ENCODE measurements at regions not wholly inside any gene's neighbourhood (a gene's known extent, or its start where the extent isn't known, plus 50 kb on each side); places are given as distances from the start of the nearest gene placed in this dataset.

DNA sequence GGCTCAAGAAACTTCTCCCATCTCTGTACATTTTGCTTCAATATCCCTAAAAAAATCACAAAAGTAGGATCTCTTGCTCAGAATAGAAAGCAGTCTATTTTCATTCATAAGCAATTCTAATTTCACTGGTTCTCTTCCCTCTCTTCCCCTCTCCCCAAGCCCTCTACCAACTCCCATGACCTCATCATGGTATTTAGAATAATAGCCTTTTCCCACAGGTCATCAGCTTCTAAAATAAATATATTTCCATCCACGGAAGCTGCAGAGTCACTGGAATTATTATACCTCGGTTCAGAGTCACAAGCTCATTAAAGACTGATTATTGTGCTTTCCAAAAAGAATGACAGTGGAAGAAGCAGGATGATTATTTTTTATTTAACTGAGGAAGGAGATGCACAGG lies 84.2 kb upstream of the ADRA1B start:
- DNase-seq = no peak

- DNase-seq = no peak
Observed at GRCh38 chr5:159833088-159833487, 83.2 kb upstream of the ADRA1B start.

- no peak for DNase-seq
Observed at GRCh38 chr5:159833846-159834245, 82.4 kb upstream of the ADRA1B start.

DNA sequence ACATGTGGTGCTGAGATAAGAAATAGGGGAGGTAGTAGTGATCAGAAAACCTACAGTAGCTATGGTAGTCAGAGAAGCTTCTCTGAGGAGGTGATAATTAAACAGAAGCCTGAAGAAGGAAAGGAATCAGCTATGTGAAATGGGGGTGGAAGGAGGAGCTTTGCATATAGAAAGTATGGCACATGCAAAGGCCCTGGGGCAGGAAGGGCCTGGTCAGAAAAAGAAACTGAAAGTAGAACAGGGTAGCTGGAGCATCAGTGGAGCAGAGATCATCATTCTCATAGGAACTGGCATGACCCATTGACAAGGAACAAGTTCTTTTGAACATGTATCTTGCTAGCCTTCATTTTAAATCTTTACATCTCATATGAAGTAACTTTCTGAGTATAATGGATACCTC lies 80.7 kb upstream of the ADRA1B start:
- no peak for DNase-seq

DNA sequence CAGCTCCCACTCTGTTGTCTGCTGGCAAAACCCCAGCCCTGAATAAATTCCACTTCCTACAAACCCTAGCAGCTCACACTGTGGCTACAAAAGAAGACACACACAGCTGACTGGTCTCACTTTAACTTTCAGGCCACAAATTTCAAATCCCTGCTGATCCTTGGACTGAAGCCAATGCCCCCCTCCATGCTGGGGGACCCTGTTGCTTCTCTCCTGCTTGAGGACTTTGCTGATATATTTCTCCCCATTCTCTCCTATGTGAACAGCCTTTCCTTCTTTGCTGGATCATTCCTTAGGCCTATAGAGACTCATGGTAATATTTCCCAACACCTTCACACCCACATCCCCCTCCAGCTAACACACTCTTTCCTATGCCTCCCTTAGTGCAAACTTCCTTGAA lies 79.6 kb upstream of the ADRA1B start:
- DNase-seq = no peak

DNA sequence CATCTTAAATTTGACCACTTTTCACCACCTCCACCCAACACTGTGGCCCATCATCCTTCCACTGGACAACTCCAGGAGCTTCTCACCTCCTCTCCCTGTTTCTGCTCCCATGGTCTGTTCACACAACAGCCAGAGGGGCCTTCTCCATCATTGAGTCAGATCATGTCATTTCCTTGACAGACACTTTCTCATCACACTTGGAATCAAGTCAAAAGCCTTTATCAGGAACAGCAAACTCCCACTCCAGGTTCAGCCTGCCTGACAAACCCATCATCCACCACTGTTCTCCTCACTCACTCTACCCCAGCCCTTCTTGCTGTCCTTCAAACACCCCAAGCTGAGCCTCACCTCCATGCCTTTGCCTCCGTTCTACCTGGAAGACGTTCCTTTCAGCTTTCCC lies 78.4 kb upstream of the ADRA1B start:
- no peak for DNase-seq

GRCh38 chr5:159838551-159839222 lies 77.6 kb upstream of the ADRA1B start:
- no peak for DNase-seq

DNA sequence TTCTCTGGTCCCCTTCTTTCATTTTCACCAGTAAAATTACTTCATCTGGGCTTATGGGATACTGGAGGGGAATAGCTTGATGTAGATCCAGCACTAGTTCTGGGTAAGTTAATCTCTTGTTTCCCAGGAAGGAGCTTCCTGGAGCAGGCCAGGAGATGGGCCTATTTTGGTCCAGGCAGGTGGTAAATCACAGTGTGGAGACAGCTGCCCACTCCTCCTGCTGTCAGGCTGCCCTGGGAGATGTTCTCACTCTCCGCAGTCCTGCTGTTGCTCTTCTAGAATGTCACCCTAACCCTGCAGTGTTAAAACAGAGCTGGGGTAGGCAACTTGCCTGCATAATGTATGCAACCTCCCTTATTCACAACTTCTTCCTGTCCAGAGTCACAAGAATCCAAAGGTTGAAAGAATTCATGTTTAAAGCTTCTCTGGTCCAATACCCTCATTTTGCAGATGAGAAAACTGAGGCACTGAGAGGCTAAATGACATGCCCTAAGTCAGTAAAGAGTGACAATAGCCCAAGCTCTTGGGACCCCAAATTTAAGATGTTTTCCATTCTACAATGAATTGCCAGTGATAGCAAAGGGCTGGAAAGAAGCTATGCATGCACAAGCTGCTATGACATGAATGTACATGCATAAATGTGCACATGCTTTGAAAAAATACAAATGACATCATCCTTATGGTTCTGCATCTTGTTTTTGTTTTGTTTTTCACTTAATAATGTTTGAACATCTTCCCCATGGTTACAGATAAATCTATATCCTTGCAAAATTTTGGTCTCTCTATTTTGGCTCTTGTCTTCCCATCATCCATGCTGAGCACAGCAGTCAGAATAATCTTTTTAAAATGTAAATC lies 71.8 kb upstream of the ADRA1B start:
- DNase-seq = no peak

DNA sequence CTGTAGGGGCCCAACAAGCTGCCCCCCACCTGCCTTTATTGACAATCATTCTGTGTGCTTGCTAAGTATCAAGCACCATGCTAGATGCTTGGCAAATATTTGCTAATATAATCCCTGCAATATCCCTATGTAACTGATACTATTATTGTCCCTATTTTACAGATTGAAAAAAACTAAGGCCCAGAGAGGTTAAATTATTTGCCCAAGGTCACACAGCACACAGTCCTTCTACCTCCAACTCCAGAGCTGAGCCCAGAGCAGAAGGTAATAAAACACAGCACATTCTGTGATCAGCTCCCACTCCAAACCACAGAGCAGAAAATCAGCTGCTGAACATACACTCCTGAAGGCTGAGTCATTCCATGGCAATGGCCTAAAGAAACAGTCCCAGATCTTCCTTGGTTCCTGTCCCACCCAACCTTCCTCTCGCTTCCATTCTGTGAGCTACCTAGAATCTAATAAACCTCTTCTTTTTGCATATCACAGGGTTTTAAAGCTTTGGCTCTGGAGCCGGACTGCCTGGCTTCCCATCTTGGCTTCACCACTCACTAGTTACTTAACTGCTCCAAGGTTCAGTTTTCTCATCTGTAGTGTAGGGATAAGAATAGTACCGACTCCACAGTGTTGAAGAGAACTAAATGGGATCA lies 66.7 kb upstream of the ADRA1B start:
- no peak for DNase-seq

DNA sequence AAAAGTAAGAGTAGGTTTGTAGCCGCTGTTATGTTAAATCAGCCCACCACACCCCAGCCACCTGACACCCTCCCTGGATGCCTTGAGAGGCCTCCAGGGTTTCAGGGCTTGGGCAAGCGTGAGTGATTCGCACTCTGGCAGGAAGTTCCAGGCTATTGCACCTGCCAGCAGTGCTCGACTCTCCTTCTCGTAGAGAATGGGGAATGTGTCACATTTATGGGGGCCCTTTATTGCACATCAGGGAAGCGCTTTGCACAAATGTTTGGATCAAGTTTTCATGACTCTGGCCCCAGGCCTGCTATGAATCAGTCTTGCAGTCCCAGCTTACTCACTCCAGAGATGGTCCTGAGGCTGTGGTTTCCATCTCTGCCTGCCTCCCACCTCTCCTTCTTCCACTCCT lies 66.1 kb upstream of the ADRA1B start:
- DNase-seq = no peak

GRCh38 chr5:159851053-159851452 lies 65.2 kb upstream of the ADRA1B start:
- no peak for DNase-seq

DNA sequence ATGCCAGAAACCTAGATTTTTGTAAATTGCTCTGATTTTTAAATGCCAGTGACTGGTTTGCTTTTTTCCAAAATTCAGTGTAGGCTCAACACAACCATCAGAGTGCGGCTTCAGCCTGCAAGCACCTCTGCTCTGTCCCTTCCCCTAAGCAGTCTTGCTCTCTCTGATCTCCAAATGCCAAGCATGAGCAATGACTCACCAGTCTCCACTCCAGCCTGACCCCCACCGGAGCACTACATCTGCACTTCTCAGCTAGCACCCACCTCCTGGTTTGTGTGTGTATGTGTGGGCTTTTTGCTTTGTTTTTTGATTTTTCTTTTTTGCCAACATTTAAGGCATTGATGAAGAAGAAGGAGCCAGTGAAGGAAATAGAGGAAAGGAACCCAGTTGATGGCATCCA lies 61.4 kb upstream of the ADRA1B start:
- no peak for DNase-seq

GRCh38 chr5:159855476-159856191 lies 60.6 kb upstream of the ADRA1B start:
- DNase-seq = no peak

DNA sequence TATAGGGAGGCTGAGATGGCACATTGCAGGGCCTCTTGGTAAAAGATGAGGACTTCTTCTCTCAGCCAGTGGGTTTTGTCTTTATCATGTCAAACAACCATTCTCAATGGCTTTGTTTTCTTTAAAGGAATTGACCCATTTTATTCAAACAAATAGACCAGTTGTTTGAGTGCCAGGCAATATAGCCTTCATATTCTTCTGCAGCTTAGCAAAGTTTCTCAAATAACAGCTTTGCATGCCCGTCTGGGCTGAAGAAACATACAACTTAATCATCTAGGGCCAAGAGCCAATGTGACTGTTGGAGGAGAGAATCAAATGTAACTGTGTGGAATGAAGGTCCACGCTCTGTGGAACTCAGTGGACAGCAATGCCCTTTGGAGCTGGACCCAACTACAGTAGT lies 57.4 kb upstream of the ADRA1B start:
- DNase-seq = no peak

GRCh38 chr5:159861086-159861485 lies 55.2 kb upstream of the ADRA1B start:
- no peak for DNase-seq

DNA sequence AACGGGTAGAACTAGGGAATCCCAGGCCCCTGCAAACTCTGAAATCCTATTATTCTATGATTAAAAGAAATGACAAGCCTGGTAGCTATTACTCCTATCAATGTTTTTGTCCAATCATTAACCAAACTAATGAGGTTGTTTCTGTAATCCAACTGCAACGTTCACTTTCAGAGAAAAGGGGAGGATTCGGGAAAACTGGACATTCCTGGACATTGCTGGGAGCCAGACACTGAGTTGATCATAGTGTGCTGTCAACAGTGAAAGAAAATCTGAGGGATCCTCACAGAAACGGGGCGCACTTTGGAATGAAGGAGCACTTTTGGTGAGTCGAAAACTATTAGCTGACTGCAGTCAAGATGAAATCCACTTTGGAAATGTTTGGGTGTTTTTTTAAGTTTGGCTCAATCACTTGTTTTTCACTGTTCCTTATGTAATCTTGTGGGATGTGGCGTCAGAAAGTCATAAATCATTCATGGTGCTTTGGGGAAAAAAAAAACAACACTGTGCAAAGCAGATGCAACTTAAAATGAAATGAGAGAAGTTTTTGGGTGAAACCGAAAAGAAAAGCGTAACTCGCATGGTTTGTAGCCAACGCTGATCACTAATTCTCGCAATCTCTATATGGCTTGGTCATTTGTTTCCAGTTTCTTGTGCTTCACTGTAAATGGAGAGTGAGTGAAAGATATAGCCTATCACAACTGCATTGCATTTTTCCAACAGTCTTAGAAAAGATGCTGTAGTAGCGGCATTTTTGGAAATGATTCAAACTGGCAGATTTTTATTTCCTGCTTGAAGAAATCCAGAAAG lies 51.2 kb upstream of the ADRA1B start:
- no peak for DNase-seq

- no peak for DNase-seq
Observed at GRCh38 chr5:159866093-159866492, 50.2 kb upstream of the ADRA1B start.

Measured in NCI-H510A (cell line).